KOPT-K1 (cell line): ENCODE measurements at regions not wholly inside any gene's neighbourhood (a gene's known extent, or its start where the extent isn't known, plus 50 kb on each side); places are given as distances from the start of the nearest gene placed in this dataset.
"Not testable (repeated sequence)": the region's sequence is repeated elsewhere in the genome, so short reads cannot be mapped to it uniquely, and the experiment has no call there.

Experiments used
- H3K27ac ChIP-seq: fragments of 200-600 bp; sonication (generic); 2 replicates; pipeline ENCODE4 v1.5.1; 2016; ENCODE audit warnings: antibody characterized with exemption, mild to moderate bottlenecking, low read depth, low read length; ENCODE audit not compliant: poor library complexity, severe bottlenecking
- H3K36me3 ChIP-seq: fragments of 200-600 bp; sonication (generic); 2 replicates; pipeline ENCODE4 v1.5.1; 2017; ENCODE audit warnings: antibody characterized with exemption, mild to moderate bottlenecking, low read length, moderate library complexity; ENCODE audit not compliant: insufficient read depth
- H3K9me3 ChIP-seq: fragments of 200-600 bp; sonication (generic); 2 replicates; pipeline ENCODE4 v1.5.1; 2017; ENCODE audit warnings: antibody characterized with exemption, low read length, mild to moderate bottlenecking; ENCODE audit not compliant: insufficient read depth, poor library complexity, severe bottlenecking

DNA sequence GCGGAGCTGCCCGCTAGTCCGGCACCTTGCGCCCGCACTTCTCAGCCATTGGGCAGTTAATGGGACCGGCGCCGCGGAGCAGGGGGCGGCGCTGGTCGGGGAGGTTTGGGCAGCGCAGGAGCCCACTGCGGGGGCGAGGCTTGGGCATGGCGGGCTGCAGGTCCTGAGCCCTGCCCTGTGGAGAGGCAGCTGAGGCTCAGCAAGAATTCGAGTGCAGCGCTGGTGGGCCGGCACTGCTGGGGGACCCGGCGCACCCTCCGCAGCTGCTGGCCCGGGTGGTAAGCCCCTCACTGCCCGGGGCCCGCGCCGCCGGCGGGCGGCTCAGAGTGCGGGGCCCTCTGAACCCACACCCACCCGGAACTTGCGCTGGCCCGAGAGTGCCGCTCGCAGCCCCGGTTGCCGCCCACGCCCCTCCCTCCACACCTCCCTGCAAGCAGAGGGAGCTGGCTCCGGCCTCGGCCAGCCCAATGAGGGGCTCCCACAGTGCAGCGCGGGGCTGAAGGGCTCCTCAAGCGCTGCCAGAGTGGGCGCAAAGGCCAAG is 835.0 kb downstream of the TBL1XR1 start:
- Histone ChIP-seq H3K27ac (no peak overlapping the region), H3K9me3 (no peaks in the 10 kb centered on the region), H3K36me3 (no peaks in the 10 kb centered on the region)

DNA sequence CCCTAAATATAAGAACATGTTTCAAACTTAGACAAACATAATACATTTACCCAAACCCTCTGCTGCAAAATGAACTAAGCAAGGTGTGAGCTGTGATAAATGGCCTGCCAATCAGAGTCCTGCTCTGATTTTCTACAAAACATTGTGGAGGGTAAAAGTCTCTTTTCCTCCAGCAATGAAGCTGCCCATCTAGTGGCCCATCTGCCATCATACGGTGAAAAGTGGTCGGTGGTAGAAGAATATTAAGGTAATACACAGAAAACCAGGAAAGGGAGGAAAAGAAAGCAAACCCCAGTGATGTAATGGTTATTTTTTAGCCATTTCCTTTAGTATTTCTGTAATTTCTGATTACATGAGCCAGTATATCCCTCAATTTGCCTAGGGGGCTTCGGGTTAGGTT is 838.1 kb downstream of the TBL1XR1 start:
- Histone ChIP-seq H3K36me3 (no peaks in the 10 kb centered on the region), H3K27ac (no peak overlapping the region), H3K9me3 (no peaks in the 10 kb centered on the region)

DNA sequence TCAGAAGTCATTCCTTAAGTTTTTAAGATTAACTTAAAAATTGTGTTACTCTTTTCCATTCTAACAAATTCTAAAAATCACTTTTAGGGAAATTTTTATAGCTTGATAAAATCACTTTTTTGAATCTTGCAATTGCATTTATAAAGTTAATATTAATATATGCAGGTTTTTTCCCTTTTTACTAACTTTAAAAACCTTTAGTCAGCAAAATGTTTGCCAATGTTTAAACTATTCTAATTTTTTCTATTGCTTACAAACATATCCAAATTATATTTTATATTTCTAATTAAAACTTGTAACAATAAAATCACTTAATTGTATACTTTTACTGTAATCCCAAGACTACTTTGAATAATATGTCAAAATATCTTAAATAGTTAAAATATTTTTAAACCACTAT is 839.4 kb downstream of the TBL1XR1 start:
- Histone ChIP-seq H3K36me3 (no peaks in the 10 kb centered on the region), H3K9me3 (no peaks in the 10 kb centered on the region), H3K27ac (no peak overlapping the region)

DNA sequence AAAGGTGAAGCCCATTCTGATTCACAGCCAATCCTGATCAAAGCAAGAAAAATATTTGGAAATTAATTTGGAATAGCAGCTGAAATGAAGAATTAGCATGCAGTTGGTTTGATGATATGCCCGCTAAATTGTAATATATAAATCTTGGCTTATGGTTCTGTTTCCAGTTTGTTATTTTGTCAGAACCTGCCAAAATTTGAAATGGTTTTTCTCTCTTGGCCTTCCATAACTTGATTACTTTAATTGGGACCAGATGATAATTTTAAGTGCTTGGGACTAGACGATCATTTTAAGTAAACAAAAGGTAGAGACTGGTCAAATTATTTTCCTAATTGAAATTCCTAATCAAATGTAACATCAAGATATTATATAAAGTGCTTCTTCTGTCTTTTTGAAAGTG is 842.4 kb downstream of the TBL1XR1 start:
- Histone ChIP-seq H3K9me3 (no peaks in the 10 kb centered on the region), H3K27ac (no peak overlapping the region), H3K36me3 (no peaks in the 10 kb centered on the region)

DNA sequence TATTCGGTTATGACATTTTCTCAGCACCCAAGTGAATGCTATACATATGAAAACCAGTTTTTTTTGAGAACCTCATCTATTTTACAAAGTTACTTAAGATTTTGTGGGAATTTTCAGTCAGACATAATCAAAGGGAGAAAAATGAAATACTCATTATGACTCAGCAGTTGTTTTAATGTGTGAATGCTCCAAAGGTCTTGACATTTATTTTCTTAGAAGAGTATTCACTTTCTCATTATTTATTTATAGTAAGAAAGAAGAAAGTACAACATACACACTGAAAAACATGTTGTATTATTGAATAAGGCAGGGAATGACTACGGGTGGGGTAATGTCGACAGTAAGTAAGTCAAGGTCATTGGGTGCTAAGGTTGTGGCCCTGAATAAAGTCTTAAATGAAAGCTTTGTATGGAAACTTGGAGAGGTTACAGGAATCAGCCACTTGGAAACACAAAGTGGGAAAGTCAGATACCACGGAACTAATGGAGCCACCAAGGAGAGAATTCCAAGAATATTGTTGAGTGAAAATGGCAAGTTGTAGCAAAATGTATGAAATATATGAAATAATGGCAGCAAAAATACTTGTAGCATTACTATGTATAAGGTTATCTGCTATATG is 844.5 kb downstream of the TBL1XR1 start:
- H3K9me3 ChIP-seq = no peaks in the 10 kb centered on the region
- no peak overlapping the region for H3K27ac ChIP-seq
- H3K36me3 ChIP-seq = no peaks in the 10 kb centered on the region

DNA sequence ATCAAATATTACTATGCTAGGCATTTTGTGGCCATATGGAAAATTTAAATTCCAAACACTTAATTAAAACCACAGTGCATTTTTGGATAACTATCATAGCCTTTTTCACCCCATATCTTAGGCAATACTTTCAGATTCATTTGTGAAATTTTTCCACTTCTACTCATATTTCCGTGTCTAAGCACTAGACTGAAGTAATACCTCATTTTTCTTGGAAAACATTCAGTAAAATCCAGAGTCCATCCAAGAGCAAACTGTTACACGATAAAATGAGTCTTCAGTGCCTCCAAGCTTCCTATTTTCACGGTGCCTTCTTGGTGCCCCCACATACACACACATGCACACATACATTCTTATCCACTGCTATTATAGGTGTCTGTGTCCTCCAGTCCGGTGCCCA is 845.9 kb downstream of the TBL1XR1 start:
- H3K9me3 ChIP-seq = no peaks in the 10 kb centered on the region
- H3K36me3 ChIP-seq = no peaks in the 10 kb centered on the region
- no peak overlapping the region for H3K27ac ChIP-seq

DNA sequence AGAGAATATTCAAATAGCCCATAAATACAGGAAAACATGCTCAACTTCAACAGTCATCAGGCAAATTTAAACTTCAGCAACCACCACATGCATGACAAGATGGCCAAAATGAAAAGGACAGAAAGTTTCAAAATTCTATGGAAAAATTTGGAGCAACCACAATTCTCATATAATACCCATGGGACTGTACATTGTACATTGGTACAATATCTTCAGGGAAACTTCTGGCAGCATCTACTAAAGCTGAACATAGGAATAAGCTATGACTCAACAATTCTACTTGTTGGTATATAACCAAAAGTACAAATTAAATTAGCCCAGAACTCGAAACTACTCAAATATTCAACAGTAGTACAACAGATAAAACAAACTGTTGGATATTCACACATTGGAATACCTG is 847.6 kb downstream of the TBL1XR1 start:
- Histone ChIP-seq H3K27ac (no peak overlapping the region), H3K9me3 (no peaks in the 10 kb centered on the region), H3K36me3 (no peaks in the 10 kb centered on the region)

DNA sequence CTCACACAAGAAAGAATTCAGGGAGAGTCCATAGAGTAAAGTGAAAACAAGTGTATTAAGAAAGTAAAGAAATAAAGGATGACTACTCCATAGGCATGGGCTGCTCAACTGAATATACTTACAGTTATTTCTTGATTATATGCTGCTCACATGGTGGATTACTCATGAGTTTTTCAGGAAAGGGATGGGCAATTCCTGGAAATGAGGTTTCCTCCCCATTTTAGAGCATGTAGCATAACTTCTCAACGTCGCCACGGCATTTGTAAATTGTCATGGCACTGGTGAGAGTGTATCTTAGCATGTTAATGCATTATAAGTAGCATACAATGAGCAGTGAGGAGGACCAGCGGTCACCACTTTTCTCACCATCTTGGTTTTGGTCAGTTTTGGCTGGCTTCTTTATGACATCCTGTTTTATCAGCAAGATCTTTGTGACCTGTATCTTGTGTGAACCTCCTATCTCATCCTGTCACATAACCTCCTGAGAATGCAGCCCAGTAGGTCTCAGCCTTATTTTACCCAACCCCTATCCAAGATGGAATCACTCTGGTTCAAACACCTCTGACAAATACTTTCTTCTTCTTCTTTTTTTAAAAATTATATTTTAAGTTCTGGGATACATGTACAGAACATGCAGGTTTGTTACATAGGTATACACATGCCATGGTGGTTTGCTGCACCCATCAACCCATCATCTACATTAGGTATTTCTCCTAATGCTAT is 849.7 kb downstream of the TBL1XR1 start:
- Histone ChIP-seq H3K36me3 (no peaks in the 10 kb centered on the region), H3K27ac (no peak overlapping the region), H3K9me3 (no peaks in the 10 kb centered on the region)

DNA sequence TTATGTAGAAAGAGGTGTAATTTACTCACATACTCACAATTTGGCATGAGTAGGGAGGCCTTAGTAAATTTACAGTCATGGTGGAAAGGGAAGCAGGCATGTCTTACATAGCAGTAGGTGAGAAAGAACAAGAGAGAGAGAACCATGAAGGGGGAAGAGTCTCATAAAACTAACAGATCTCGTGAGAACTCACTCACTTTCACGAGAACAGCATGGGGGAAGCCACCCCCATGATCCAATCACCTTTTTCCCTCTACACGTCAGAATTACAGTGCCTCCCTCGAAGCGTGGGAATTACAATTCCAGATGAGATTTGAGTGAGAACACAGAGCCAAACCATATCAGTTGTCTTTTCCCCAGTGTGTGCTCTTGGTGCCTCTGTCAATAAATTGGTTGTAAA is 855.3 kb downstream of the TBL1XR1 start:
- Histone ChIP-seq H3K9me3 (no peaks in the 10 kb centered on the region), H3K27ac (no peak overlapping the region), H3K36me3 (no peaks in the 10 kb centered on the region)

DNA sequence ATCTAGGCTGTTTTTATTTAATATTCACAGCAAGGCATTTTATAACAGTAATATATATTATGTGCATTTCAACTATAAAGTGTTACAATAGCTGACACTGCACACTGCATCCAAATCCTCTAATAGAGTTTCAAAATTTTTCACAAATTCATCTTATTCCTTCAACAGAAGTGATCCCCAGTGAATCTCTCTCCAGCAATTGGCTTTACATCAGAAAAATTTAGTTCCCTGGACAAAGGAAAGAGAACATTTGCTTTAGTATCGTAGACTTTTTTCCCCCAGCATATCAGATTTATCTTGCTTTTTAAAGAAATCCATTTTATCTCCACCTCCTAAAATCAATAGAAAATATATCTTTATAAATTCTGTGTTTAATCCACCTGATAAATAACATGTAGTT is 868.6 kb downstream of the TBL1XR1 start:
- no peak overlapping the region for H3K27ac ChIP-seq

DNA sequence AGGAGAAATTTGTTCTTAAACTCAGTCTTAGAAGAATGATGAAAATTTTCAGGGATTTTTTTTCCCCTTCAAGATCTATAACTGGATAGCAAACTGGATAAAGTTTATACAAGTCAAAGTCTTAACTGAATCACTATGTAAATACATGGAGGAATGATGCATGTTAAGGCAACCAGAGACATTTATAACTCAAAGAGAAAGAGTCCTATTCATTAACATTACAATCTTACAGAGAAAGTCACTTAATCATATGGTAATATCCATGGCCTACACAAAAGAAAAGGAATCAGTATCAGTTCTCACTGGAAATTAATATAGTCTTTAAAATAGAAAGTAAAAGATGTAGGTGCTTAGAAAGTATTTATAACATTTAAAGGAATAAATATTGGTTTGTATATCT is 869.1 kb downstream of the TBL1XR1 start:
- Histone ChIP-seq H3K36me3 (no peaks in the 10 kb centered on the region), H3K27ac (no peak overlapping the region), H3K9me3 (no peaks in the 10 kb centered on the region)

More for the DNA sequence above, 868.6 kb downstream of the TBL1XR1 start:
- no peaks in the 10 kb centered on the region for H3K9me3 ChIP-seq
- H3K36me3 ChIP-seq = no peaks in the 10 kb centered on the region

DNA sequence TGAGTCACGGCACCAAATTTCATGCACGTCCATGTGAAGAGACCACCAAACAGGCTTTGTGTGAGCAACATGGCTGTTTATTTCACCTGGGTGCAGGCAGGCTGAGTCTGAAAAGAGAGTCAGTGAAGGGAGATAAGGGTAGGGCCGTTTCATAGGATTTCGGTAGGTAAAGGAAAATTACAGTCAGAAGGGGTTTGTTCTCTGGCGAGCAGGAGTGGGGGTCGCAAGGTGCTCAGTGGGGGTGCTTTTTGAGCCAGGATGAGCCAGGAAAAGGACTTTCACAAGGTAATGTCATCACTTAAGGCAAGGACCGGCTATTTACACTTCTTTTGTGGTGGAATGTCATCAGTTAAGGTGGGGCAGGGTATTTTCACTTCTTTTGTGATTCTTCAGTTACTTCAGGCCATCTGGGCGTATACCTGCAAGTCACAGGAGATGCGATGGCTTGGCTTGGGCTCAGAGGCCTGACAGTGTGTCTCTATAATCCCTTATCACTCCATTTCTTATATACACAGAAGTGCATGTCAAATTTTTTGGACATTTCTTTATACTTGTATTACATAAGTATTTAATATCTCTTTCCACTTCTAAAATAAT is 870.3 kb downstream of the TBL1XR1 start:
- not testable (repeated sequence) for H3K27ac ChIP-seq, H3K9me3 ChIP-seq, H3K36me3 ChIP-seq

DNA sequence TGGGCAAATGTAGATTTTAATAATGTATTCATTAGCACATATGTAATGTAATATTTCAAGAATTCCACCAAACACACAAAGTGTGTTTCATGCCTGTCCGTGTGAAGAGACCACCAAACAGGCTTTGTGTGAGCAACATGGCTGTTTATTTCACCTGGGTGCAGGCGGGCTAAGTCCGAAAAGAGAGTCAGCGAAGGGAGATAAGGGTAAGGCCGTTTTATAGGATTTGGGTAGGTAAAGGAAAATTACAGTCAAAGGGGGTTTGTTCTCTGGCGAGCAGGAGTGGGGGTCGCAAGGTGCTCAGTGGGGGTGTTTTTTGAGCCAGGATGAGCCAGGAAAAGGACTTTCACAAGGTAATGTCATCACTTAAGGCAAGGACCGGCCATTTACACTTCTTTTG is 875.8 kb downstream of the TBL1XR1 start:
- H3K9me3 ChIP-seq, H3K27ac ChIP-seq, H3K36me3 ChIP-seq: not testable (repeated sequence)

DNA sequence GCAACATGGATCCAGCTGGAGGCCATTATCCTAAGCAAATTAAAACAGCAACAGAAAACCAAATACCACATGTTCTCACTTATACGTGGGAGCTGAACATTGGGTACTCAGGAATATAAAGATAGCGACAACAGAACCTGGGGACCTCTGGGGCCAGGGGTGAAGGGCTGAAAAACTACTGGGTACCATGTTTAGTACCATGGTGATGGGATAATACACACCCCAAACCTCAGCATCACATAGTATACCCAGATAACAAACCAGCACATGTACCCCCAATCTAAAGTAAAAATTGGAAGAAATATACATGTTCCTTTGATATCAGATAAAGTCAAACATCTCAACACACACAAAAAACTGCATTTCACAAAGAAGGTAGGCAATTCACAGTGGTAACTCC is 876.2 kb downstream of the TBL1XR1 start:
- no peak overlapping the region for H3K27ac ChIP-seq
- H3K36me3 ChIP-seq = no peaks in the 10 kb centered on the region
- H3K9me3 ChIP-seq = no peaks in the 10 kb centered on the region

DNA sequence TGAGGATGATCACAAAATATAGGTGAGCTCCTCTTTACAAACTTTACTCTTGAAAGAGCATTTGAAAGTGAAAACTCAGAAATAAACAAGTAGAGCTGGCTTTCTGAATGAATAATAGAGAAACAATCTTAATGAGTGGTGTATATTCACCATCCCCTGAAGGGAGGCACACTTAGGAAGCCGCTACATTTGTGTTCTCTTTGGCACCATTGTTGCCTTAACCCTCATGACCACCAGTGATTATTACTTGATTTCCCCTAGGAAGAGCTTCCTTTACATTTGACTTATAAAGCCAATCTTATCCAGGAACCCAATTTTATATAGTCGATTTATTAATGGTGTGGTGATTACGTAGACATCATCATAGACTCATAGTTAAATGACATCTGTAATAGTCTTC is 883.9 kb downstream of the TBL1XR1 start:
- Histone ChIP-seq H3K36me3 (no peaks in the 10 kb centered on the region), H3K27ac (no peak overlapping the region), H3K9me3 (no peaks in the 10 kb centered on the region)

DNA sequence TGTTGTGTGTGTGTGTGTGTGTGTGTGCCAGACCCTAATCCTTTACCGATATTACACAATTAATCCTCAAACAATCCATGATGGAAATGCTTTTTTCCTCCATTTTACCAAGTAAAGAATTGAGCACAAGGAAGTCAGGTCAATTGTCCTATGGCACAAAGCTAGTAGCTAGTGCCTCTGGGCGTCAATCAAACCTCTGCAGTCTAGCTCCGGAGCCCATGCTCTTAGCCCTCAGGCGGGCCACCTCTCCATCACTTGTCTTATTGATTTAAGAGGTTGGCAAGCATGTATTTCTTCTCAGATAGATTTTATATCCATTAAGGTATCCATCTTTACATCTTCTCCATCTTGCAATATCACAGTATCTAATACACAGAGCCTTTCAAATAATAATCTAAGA is 886.6 kb downstream of the TBL1XR1 start:
- Histone ChIP-seq H3K9me3 (no peaks in the 10 kb centered on the region), H3K36me3 (no peaks in the 10 kb centered on the region), H3K27ac (no peak overlapping the region)
